Spleen (tissue), 11 donors: ENCODE measurements at regions not wholly inside any gene's neighbourhood (a gene's known extent, or its start where the extent isn't known, plus 50 kb on each side); places are given as distances from the start of the nearest gene placed in this dataset.

Experiments used
- DNase-seq: peaks from one replicate; pipeline ENCODE4 v3.0.0-alpha.2; 2020
- H3K27ac ChIP-seq, 8 donors: fragments of 200-600 bp; sonication (generic) in 7 of 8; 1 replicate in 4 of 8; 2 replicates in 4 of 8; pipeline versions ENCODE4 v1.5.0 to v1.8.0; 2016 to 2021; ENCODE audit warnings: inconsistent platforms in 4 of 8, mild to moderate bottlenecking in 4 of 8, moderate library complexity in 1 of 8
- H3K27me3 ChIP-seq, 7 donors: fragments of 200-600 bp; sonication (generic) in 6 of 7; replicated peaks in 1 of 7; 1 replicate in 4 of 7; 2 replicates in 3 of 7; pipeline versions ENCODE4 v1.5.0 to v1.8.0; 2016 to 2021; ENCODE audit warnings: inconsistent platforms in 3 of 7, mild to moderate bottlenecking in 1 of 7
- H3K36me3 ChIP-seq, 6 donors: fragments of 200-600 bp; sonication (generic) in 5 of 6; 1 replicate in 4 of 6; 2 replicates in 2 of 6; pipeline versions ENCODE4 v1.5.0 to v1.8.0; 2016 to 2021; ENCODE audit warnings: inconsistent platforms in 2 of 6
- H3K4me1 ChIP-seq, 6 donors: fragments of 200-600 bp; sonication (generic) in 5 of 6; 1 replicate in 3 of 6; 2 replicates in 3 of 6; pipeline versions ENCODE4 v1.5.0 to v1.8.0; 2016 to 2021; ENCODE audit warnings: inconsistent platforms in 3 of 6
- H3K4me3 ChIP-seq, 8 donors: fragments of 200-600 bp; sonication (generic) in 7 of 8; 1 replicate in 4 of 8; 2 replicates in 4 of 8; pipeline versions ENCODE4 v1.5.0 to v1.8.0; 2016 to 2021; ENCODE audit warnings: inconsistent platforms in 4 of 8, mild to moderate bottlenecking in 4 of 8, moderate library complexity in 2 of 8
- H3K9me3 ChIP-seq, 8 donors: fragments of 200-600 bp; sonication (generic) in 7 of 8; 1 replicate in 4 of 8; 2 replicates in 4 of 8; pipeline versions ENCODE4 v1.5.0 to v1.8.0; 2016 to 2021; ENCODE audit warnings: inconsistent platforms in 4 of 8
- CTCF ChIP-seq, 11 experiments: fragments of 200-600 bp in 7 of 11; fragments of 450-650 bp in 4 of 11; sonication (generic) in 4 of 11; IDR thresholded peaks in 8 of 11; conservative IDR thresholded peaks in 3 of 11; 1 replicate in 7 of 11; 2 replicates in 4 of 11; pipeline versions ENCODE4 v1.4.0 to v1.8.0; 2016 to 2021; ENCODE audit warnings: antibody characterized with exemption in 11 of 11, inconsistent platforms in 4 of 11, mild to moderate bottlenecking in 1 of 11
- POLR2A ChIP-seq, 3 donors: fragments of 450-650 bp; IDR thresholded peaks; one replicate each; pipeline ENCODE4 v1.5.1; 2017; ENCODE audit warnings: antibody characterized with exemption in 3 of 3, mild to moderate bottlenecking in 1 of 3
- POLR2AphosphoS5 ChIP-seq, 3 donors: sonication (generic); formaldehyde crosslinking; IDR thresholded peaks; one replicate each; pipeline ENCODE4 v1.5.1; 2017; ENCODE audit warnings: antibody characterized with exemption in 3 of 3
- WGBS, 5 donors: extraction: QIAGEN DNeasy Blood & Tissue Kit in 3 of 5; methylation state at CpG; one replicate each; pipeline versions ENCODE4 v1.1.5 to v1.1.7; 2013 to 2018; 5-methylcytosine and 5-hydroxymethylcytosine counted together
- intact Hi-C: fragments of 100-400 bp; cut with DNase I; formaldehyde crosslinking; loops from one replicate; pipeline ENCODE4 v1.15.0; 2023; ENCODE audit warnings: low total_unique reads
- donor health status: healthy with polysubstance abuse.
- donor health status: DM: no; HTN: no; CAD: no; lungs with moderate emphysema.
- donor health status: DM: no; HTN: no; CAD: no.
- donor health status: Bipolar disorder and iron deficiency.
- donor health status: healthy.
- donor health status: DM: no; HTN: no; CAD: no.
- donor health status: DM: yes; HTN: yes; CAD: no.

- Histone ChIP-seq H3K9me3 (no peaks in the 10 kb centered on the region), H3K27ac (no peak overlapping the region), H3K4me3 (no peak overlapping the region), H3K27me3 (no peaks in the 10 kb centered on the region), H3K4me1 (no peaks in the 10 kb centered on the region), H3K36me3 (no peaks in the 10 kb centered on the region)
- TF ChIP-seq POLR2A (IDR thresholded peaks at IDR 0.05), result no peak
- no peak for TF ChIP-seq CTCF (IDR thresholded peaks at IDR 0.05 in 8 of 11, conservative IDR thresholded peaks at IDR 0.05 in 3 of 11)
- no peak for TF ChIP-seq POLR2AphosphoS5 (IDR thresholded peaks at IDR 0.05)
- DNase-seq, result no peak
- intact Hi-C loops, result no loop called here
- 89 to 100% (median 91%) methylated on average over 1 of the region's 1 CpG for WGBS, 5 donors
Observed at GRCh38 chr2:138440759-138441158, 60.8 kb upstream of the SPOPL start.

GRCh38 chr2:138441916-138442315 is 59.7 kb upstream of the SPOPL start:
- Histone ChIP-seq H3K36me3 (no peaks in the 10 kb centered on the region), H3K27me3 (no peaks in the 10 kb centered on the region), H3K9me3 (no peaks in the 10 kb centered on the region), H3K4me1 (no peaks in the 10 kb centered on the region), H3K27ac (no peak overlapping the region), H3K4me3 (no peak overlapping the region)
- intact Hi-C loops, result no loop called here
- 83 to 91% (median 88%) methylated on average over 3 of the region's 3 CpGs for WGBS, 5 donors
- TF ChIP-seq POLR2AphosphoS5 (IDR thresholded peaks at IDR 0.05), result no peak
- no peak for TF ChIP-seq POLR2A (IDR thresholded peaks at IDR 0.05)
- TF ChIP-seq CTCF (IDR thresholded peaks at IDR 0.05 in 8 of 11, conservative IDR thresholded peaks at IDR 0.05 in 3 of 11), result no peak
- no peak for DNase-seq

DNA sequence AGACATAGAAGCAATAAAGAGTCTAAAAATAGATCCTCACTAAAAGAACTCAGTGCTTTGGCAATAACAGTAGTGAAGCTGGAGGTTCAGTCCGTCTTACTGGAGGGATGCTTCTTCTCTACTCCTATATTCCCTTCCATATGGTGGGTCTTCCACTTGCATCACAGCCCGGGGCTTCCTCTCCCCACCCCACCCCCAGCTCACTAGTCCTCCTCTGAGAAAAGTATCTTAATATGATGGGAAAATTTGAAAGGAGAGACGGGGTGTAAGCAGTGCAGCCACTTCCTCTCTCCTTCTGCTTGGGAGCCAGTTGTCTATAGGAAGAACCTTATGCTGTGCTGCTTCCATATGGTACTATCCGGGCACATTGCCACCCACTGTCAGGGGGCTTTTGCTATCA is 57.2 kb upstream of the SPOPL start:
- no peaks in the 10 kb centered on the region for H3K27me3 ChIP-seq
- intact Hi-C loops, result no loop called here
- WGBS, 5 donors, result 79 to 86% (median 83%) methylated on average over 4 of the region's 4 CpGs

DNA sequence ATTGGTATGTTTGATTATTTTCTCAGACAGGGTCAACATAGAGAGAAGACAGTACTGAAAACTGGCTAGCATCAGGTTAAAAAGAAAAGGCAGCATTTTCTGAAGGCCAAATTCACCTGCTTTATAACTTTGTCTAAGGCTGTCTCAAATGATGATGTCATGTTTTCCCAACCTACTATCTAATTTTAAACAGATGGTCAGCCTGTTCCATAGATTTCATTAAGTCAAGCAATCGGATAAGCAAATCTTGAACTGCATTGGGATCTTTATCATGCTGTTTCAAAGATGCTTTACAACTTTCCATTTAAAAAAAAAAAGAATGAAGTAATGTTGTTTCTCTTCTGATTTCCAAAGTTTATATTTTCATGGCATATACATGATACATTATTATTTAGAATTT is 56.3 kb upstream of the SPOPL start:
- intact Hi-C loops, result no loop called here
- no peaks in the 10 kb centered on the region for H3K27me3 ChIP-seq
- H3K4me1 ChIP-seq, result no peaks in the 10 kb centered on the region
- no peaks in the 10 kb centered on the region for H3K36me3 ChIP-seq
- no peak overlapping the region for H3K27ac ChIP-seq
- TF ChIP-seq CTCF (IDR thresholded peaks at IDR 0.05 in 8 of 11, conservative IDR thresholded peaks at IDR 0.05 in 3 of 11) (no peak), POLR2AphosphoS5 (IDR thresholded peaks at IDR 0.05) (no peak), POLR2A (IDR thresholded peaks at IDR 0.05) (no peak)
- no peak overlapping the region for H3K4me3 ChIP-seq
- DNase-seq, result no peak
- no peaks in the 10 kb centered on the region for H3K9me3 ChIP-seq
- WGBS, 5 donors, result 93 to 100% (median 95%) methylated on average over 1 of the region's 1 CpG

More for the DNA sequence above, 57.2 kb upstream of the SPOPL start:
- no peaks in the 10 kb centered on the region for H3K36me3 ChIP-seq
- no peak overlapping the region for H3K27ac ChIP-seq
- H3K9me3 ChIP-seq, result no peaks in the 10 kb centered on the region
- no peaks in the 10 kb centered on the region for H3K4me1 ChIP-seq
- TF ChIP-seq POLR2AphosphoS5 (IDR thresholded peaks at IDR 0.05) (no peak), CTCF (IDR thresholded peaks at IDR 0.05 in 8 of 11, conservative IDR thresholded peaks at IDR 0.05 in 3 of 11) (no peak), POLR2A (IDR thresholded peaks at IDR 0.05) (no peak)
- H3K4me3 ChIP-seq, result no peak overlapping the region
- DNase-seq, result no peak
